ENCODE measurements at regions not wholly inside any gene's neighbourhood (a gene's known extent, or its start where the extent isn't known, plus 50 kb on each side); places are given as distances from the start of the nearest gene placed in this dataset.

DNA sequence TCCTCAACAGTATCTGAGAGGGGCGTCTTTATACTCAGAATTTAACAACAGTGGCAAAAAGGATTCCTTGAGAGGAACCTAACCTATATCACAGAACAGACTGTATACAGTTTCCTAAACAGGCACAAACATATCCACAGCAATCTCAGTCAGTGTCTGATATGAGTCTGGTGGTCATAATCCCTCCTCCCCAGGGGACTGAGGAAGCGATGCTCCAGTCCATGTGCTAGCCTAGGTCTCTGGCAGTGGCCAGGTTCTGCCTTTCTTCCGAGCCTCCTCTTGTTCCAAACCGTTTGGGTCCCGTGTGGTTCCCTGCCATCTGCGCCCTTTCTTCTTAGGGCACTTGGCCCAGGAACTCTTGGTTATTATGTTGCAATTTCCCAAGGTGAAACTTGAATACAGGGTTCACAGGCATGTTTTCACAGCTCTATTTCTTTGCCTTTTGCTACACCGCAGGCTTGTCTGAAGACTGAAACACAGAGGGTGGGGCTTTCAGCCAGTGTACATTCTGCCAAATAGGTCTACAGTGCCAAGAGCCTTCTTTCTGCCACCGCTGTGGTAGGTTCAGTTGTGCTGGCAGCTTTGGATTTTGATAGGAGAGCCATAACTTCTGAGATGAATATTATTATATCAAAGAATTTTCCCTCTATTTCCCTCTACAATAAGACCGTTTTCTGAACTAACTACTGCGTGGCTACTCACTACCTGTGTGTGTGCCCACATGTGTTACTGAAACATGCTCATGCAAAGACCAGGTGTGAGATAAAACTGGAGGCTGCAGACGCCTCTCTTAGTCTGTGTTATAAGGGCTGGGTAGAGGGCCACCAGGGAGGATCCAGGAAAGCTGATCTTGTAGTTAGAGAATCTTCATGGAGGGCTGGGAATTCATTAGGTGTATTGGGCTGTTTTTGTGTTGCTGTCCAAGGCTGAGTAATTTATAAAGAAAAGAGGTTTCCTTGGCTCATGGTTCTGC is 75.0 kb upstream of the HAAO start:
- Histone ChIP-seq H3K36me3 (ENCODE audit: control insufficient read depth, insufficient read depth, low read length) (no peaks in the 10 kb centered on the region), H3K9ac (ENCODE audit: insufficient read depth, low read length) (no peak overlapping the region), H3K27ac (ENCODE audit: insufficient read depth, low read length) (no peak overlapping the region), H3K4me2 (ENCODE audit: extremely low read depth, insufficient read depth, low read length) (no peak overlapping the region), H2AFZ (ENCODE audit: low read length) (no peak overlapping the region), H4K20me1 (ENCODE audit: control insufficient read depth, extremely low read depth, insufficient read depth, low read length) (no peaks in the 10 kb centered on the region), H3K4me1 (ENCODE audit: control insufficient read depth, extremely low read depth, insufficient read depth, low read length) (no peaks in the 10 kb centered on the region), H3K79me2 (ENCODE audit: control insufficient read depth, insufficient read depth, low read length) (no peaks in the 10 kb centered on the region), H3K9me3 (ENCODE audit: control insufficient read depth, insufficient read depth, low read depth, low read length) (no peaks in the 10 kb centered on the region), H3K4me3 (replicated peaks in 1 of 4; ENCODE audit: control extremely low read depth in 1 of 4, insufficient read depth in 1 of 4, low read depth in 3 of 4, low read length in 4 of 4) (no peak overlapping the region), H3K27me3 (ENCODE audit: control insufficient read depth, insufficient read depth, low read length) (no peaks in the 10 kb centered on the region)
- TF ChIP-seq EZH2 (IDR thresholded peaks at IDR 0.05; ENCODE audit: low read length, missing control alignments) = no peak
- TF ChIP-seq, protein P1, sequence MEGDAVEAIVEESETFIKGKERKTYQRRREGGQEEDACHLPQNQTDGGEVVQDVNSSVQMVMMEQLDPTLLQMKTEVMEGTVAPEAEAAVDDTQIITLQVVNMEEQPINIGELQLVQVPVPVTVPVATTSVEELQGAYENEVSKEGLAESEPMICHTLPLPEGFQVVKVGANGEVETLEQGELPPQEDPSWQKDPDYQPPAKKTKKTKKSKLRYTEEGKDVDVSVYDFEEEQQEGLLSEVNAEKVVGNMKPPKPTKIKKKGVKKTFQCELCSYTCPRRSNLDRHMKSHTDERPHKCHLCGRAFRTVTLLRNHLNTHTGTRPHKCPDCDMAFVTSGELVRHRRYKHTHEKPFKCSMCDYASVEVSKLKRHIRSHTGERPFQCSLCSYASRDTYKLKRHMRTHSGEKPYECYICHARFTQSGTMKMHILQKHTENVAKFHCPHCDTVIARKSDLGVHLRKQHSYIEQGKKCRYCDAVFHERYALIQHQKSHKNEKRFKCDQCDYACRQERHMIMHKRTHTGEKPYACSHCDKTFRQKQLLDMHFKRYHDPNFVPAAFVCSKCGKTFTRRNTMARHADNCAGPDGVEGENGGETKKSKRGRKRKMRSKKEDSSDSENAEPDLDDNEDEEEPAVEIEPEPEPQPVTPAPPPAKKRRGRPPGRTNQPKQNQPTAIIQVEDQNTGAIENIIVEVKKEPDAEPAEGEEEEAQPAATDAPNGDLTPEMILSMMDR (conservative IDR thresholded peaks at IDR 0.05 in 1 of 2, IDR thresholded peaks at IDR 0.05 in 1 of 2; ENCODE audit: low read depth in 1 of 2, low read length in 2 of 2) = no peak
- no peak for DNase-seq (ENCODE audit: low read depth in 2 of 2)

DNA sequence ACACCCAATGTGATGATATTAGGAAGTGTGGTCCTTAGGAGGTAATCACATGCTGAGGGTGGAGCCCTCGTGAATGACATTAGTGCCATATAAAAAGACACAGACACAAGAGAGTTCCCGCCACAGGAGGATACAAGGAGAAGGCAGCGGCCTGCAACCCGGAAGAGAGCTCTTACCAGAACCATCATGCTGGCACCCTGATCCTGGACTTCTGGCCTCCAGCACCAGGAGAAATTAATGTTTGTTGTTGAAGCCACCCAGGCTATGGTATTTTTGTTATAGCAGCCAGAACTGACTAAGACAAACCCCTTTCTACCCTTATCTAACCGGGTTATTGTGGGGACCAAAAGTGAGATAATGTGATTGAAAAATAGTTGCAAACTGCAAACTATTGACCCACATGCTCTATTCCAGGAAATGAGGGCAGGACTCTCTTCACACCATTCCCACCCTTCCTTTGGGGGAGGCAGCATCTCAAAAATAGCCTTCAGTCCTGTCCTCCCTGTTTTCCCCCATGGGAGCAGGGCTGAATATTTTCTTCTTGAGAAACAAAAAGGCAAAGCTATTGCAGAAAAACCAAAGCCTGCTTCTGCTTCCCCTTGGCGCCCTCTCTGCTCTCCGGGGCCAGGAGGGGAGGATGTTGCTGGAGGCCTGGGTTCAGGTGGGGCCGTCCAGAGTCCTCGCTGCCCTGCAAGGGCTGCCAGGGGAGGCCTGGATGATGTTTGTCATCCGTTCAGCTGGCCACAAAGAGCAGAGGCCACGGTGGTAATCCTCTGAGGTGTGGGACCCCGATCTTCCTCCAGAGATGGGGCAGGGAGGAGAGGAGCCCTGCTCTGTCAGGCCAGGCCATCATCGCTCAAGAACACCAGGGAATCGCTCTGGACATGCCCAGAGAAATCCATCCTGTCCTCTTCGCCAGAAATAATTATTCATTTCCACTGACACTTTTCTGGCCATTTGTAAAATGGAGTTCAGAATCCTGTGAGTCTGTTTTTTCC is 73.8 kb upstream of the HAAO start:
- no peaks in the 10 kb centered on the region for H3K4me1 ChIP-seq (ENCODE audit: control insufficient read depth, extremely low read depth, insufficient read depth, low read length)
- no peaks in the 10 kb centered on the region for H3K9me3 ChIP-seq (ENCODE audit: control insufficient read depth, insufficient read depth, low read depth, low read length)
- no peaks in the 10 kb centered on the region for H3K36me3 ChIP-seq (ENCODE audit: control insufficient read depth, insufficient read depth, low read length)
- peak overlapping the region; percentile 69 for H2AFZ ChIP-seq (ENCODE audit: low read length)
- H3K79me2 ChIP-seq (ENCODE audit: control insufficient read depth, insufficient read depth, low read length) = no peaks in the 10 kb centered on the region
- H3K27me3 ChIP-seq (ENCODE audit: control insufficient read depth, insufficient read depth, low read length) = no peaks in the 10 kb centered on the region
- TF ChIP-seq EZH2 (IDR thresholded peaks at IDR 0.05; ENCODE audit: low read length, missing control alignments) = no peak
- TF ChIP-seq, protein P1 (conservative IDR thresholded peaks at IDR 0.05 in 1 of 2, IDR thresholded peaks at IDR 0.05 in 1 of 2; ENCODE audit: low read depth in 1 of 2, low read length in 2 of 2) = no peak
- DNase-seq (ENCODE audit: low read depth in 2 of 2) = no peak
- H3K4me3 ChIP-seq (replicated peaks in 1 of 4; ENCODE audit: control extremely low read depth in 1 of 4, insufficient read depth in 1 of 4, low read depth in 3 of 4, low read length in 4 of 4) = no peak overlapping the region
- H3K27ac ChIP-seq (ENCODE audit: insufficient read depth, low read length) = no peak overlapping the region
- H4K20me1 ChIP-seq (ENCODE audit: control insufficient read depth, extremely low read depth, insufficient read depth, low read length) = no peaks in the 10 kb centered on the region
- H3K9ac ChIP-seq (ENCODE audit: insufficient read depth, low read length) = no peak overlapping the region
- no peak overlapping the region for H3K4me2 ChIP-seq (ENCODE audit: extremely low read depth, insufficient read depth, low read length)

Data from fibroblast of lung (primary cell).